Keratinocyte (primary cell): ENCODE measurements at regions not wholly inside any gene's neighbourhood (a gene's known extent, or its start where the extent isn't known, plus 50 kb on each side); places are given as distances from the start of the nearest gene placed in this dataset.

Experiments used
- EZH2 ChIP-seq: IDR thresholded peaks from one replicate; pipeline ENCODE4 v1.6.1; 2012; ENCODE audit warnings: inconsistent platforms, mild to moderate bottlenecking, low read length, moderate library complexity
- TF ChIP-seq, protein P1 (sequence below), 3 experiments: IDR thresholded peaks in 1 of 3; conservative IDR thresholded peaks in 1 of 3; optimal IDR thresholded peaks in 1 of 3; 2 replicates in 2 of 3; 3 replicates in 1 of 3; pipeline versions ENCODE3 to v1.5.1; 2011; ENCODE audit warnings: low read length in 3 of 3, mild to moderate bottlenecking in 3 of 3, moderate library complexity in 2 of 3, control low read depth in 1 of 3, inconsistent platforms in 1 of 3; ENCODE audit not compliant: insufficient read depth in 2 of 3; ENCODE audit errors: extremely low read depth in 1 of 3

DNA sequence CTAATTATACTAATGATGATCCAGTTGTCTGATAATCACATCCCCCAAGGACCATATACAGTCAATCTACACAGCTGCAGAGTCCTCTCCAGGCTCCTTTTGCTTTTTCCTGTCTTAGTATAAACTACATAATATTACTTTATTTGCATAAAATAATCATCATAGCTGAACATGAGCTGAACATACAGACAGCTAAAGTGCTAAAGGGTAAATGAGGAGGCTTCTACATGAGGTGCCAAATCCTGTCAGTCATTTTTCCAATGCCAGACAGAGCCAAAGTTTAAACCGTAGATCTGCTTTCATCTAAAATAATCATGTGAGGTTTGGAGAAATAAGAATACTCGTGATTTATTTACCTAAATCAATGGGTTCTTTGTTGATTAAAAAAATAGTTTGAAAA, 1530.1 kb upstream of the PABPC4L start:
- TF ChIP-seq, protein P1, sequence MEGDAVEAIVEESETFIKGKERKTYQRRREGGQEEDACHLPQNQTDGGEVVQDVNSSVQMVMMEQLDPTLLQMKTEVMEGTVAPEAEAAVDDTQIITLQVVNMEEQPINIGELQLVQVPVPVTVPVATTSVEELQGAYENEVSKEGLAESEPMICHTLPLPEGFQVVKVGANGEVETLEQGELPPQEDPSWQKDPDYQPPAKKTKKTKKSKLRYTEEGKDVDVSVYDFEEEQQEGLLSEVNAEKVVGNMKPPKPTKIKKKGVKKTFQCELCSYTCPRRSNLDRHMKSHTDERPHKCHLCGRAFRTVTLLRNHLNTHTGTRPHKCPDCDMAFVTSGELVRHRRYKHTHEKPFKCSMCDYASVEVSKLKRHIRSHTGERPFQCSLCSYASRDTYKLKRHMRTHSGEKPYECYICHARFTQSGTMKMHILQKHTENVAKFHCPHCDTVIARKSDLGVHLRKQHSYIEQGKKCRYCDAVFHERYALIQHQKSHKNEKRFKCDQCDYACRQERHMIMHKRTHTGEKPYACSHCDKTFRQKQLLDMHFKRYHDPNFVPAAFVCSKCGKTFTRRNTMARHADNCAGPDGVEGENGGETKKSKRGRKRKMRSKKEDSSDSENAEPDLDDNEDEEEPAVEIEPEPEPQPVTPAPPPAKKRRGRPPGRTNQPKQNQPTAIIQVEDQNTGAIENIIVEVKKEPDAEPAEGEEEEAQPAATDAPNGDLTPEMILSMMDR (optimal IDR thresholded peaks at IDR 0.05 in 1 of 3, IDR thresholded peaks at IDR 0.05 in 1 of 3, conservative IDR thresholded peaks at IDR 0.05 in 1 of 3; ENCODE audit: extremely low read depth in 1 of 3, insufficient read depth in 2 of 3, low read length in 3 of 3): no peak
- no peak for TF ChIP-seq EZH2
